HepG2 (cell line): ENCODE measurements at regions not wholly inside any gene's neighbourhood (a gene's known extent, or its start where the extent isn't known, plus 50 kb on each side); places are given as distances from the start of the nearest gene placed in this dataset.

Experiments used
- MAFK ChIP-seq, 2 experiments: IDR thresholded peaks in 1 of 2; conservative IDR thresholded peaks in 1 of 2; 2 replicates each; pipeline ENCODE4 v1.6.1; 2011; ENCODE audit warnings: improper control_type of control experiment in 2 of 2, low read length in 2 of 2
- POLR2AphosphoS2 ChIP-seq: IDR thresholded peaks from 2 replicates; pipeline ENCODE4 v1.6.1; 2011; ENCODE audit warnings: low read depth, low read length, improper control_type of control experiment
- RFXANK ChIP-seq: IDR thresholded peaks from 2 replicates; pipeline ENCODE4 v1.6.1; 2016
- ZNF75D ChIP-seq: sonication (generic); formaldehyde crosslinking; IDR thresholded peaks from 2 replicates; pipeline ENCODE4 v1.8.1; 2023; ENCODE audit warnings: missing genetic modification reagents, mild to moderate bottlenecking, borderline replicate concordance
- TF ChIP-seq, protein P1 (sequence below): sonication (generic); formaldehyde crosslinking; IDR thresholded peaks from 2 replicates; pipeline ENCODE4 v1.4.0; 2020; ENCODE audit warnings: missing genetic modification reagents
- TF ChIP-seq, protein P2 (sequence below): sonication (generic); formaldehyde crosslinking; IDR thresholded peaks from 2 replicates; pipeline ENCODE4 v1.8.1; 2023; ENCODE audit warnings: missing genetic modification reagents, inconsistent platforms, borderline replicate concordance
- TF ChIP-seq, protein P3 (sequence below), 2 experiments: sonication (generic) in 1 of 2; formaldehyde crosslinking in 1 of 2; IDR thresholded peaks; 2 replicates each; pipeline versions ENCODE4 v1.6.1 to v1.9.0; 2014 to 2022; ENCODE audit warnings: antibody characterized with exemption in 1 of 2, borderline replicate concordance in 1 of 2, inconsistent platforms in 1 of 2, low read depth in 1 of 2, missing genetic modification reagents in 1 of 2

DNA sequence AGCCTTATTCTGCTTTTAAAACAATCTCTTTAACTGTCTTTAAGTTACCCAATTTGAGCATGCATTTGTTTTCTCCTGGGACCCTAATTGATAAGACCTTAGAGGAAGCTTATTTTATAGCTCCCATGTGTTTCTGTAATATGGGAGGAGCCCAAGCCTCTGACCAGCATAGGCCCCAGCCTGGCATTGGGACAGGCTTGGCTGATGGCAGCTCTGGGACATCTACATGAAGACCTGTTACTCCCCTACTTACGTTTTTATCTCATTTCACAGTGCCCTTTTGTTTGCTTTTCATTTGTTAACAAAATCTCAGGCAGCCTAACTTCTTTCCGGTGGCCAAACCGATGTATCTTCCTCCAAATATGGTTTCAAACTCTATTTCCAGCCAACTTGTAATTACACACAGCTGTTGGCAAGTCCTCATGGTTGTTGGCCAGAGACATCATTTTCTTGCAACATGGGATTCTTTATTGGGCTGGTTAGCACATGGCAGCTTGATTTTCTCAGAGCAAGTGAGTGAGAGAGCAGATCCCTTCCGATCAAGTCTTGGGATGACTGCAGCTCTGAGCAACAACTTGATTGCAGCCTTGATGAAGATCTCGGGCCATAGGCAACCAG is 1117.5 kb downstream of the AACS start (continued):
- TF ChIP-seq POLR2AphosphoS2 (no peak), RFXANK (CRISPR knock-in tag) (no peak), MAFK (conservative IDR thresholded peaks at IDR 0.05 in 1 of 2, IDR thresholded peaks at IDR 0.05 in 1 of 2; ENCODE audit: low read length in 2 of 2) (no peak), ZNF75D (CRISPR knock-in tag) (no peak)
- TF ChIP-seq, protein P1, sequence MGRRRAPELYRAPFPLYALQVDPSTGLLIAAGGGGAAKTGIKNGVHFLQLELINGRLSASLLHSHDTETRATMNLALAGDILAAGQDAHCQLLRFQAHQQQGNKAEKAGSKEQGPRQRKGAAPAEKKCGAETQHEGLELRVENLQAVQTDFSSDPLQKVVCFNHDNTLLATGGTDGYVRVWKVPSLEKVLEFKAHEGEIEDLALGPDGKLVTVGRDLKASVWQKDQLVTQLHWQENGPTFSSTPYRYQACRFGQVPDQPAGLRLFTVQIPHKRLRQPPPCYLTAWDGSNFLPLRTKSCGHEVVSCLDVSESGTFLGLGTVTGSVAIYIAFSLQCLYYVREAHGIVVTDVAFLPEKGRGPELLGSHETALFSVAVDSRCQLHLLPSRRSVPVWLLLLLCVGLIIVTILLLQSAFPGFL: no peak
- TF ChIP-seq, protein P2, sequence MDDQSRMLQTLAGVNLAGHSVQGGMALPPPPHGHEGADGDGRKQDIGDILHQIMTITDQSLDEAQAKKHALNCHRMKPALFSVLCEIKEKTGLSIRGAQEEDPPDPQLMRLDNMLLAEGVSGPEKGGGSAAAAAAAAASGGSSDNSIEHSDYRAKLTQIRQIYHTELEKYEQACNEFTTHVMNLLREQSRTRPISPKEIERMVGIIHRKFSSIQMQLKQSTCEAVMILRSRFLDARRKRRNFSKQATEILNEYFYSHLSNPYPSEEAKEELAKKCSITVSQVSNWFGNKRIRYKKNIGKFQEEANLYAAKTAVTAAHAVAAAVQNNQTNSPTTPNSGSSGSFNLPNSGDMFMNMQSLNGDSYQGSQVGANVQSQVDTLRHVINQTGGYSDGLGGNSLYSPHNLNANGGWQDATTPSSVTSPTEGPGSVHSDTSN (CRISPR knock-in tag): no peak
- TF ChIP-seq, protein P3, sequence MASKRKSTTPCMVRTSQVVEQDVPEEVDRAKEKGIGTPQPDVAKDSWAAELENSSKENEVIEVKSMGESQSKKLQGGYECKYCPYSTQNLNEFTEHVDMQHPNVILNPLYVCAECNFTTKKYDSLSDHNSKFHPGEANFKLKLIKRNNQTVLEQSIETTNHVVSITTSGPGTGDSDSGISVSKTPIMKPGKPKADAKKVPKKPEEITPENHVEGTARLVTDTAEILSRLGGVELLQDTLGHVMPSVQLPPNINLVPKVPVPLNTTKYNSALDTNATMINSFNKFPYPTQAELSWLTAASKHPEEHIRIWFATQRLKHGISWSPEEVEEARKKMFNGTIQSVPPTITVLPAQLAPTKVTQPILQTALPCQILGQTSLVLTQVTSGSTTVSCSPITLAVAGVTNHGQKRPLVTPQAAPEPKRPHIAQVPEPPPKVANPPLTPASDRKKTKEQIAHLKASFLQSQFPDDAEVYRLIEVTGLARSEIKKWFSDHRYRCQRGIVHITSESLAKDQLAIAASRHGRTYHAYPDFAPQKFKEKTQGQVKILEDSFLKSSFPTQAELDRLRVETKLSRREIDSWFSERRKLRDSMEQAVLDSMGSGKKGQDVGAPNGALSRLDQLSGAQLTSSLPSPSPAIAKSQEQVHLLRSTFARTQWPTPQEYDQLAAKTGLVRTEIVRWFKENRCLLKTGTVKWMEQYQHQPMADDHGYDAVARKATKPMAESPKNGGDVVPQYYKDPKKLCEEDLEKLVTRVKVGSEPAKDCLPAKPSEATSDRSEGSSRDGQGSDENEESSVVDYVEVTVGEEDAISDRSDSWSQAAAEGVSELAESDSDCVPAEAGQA (IDR thresholded peaks at IDR 0.05; ENCODE audit: low read depth): no peak
- TF ChIP-seq, protein P3 (CRISPR knock-in tag; IDR thresholded peaks at IDR 0.05; ENCODE audit: borderline replicate concordance): no peak
